ENCODE measurements at regions not wholly inside any gene's neighbourhood (a gene's known extent, or its start where the extent isn't known, plus 50 kb on each side); places are given as distances from the start of the nearest gene placed in this dataset.
"Not testable (repeated sequence)": the region's sequence is repeated elsewhere in the genome, so short reads cannot be mapped to it uniquely, and the experiment has no call there.

DNA sequence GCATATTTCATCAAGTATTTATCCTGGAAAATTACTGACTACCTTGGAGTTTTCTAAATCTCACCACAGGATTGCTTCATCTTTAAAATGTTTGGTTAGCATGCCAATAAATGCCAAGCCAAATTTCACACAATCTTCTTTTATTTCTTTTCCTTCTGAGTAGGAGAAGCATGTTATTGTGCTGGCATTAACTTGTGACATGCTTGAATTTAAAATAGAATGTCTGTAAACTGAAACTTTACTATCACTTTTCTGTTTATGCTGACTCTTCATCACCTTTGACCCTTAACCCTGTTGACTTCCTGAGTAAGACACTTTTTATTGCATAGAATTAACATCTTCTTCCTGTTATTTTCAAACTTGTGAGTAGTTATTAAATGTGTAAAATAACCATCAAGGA is 56.2 kb upstream of the LRRTM4 start:
- DNase-seq: no peak

DNA sequence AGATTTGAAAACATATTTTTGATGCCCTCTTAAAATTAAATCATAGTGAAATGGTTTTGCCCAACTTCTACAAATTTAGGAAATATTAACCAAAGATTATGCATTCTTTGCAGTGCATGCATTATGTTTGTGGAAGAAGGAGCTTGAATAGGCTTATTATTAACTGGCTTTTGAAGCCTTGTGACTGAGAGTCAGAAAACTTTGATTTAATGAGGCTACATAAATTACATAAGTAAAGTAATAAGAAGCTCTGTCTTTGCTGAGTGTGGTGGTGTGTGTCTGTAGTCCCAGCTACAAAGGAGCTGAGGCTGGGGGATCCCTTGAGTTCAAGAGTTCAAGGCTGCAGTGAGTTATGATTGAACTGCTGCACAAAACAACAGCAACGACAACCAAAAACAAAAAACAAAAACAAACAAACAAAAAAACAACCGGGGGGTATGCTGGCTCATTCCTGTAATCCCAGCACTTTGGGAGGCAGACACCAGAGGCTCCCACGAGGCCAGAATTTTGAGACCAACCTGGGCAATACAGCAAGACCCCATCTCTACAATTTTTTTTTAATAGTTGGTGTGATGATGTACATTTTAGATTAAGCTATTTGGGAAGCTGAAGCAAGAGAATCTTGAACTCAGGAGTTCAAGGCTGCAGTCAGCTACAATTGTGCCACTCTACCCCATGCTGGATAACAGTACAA is 57.0 kb upstream of the LRRTM4 start:
- no peak for DNase-seq

DNA sequence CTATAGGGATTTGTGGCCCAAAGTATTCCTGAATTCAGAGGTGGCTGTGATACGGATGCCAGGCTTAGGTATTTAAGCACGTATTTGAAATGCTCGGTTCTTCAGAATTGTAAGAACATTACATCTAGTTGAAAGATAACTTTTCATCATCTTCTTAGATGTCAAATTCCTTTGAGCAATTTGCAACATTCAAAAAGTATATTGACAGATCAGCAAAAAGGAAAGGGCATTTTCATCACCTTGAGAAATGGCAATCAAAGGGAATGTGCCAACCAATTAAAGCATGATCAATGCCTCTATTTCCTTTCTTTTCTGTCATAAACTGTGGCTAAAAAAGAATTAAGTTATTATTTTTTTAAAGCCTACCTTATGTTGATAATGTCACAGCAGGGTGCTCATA is 66.3 kb upstream of the LRRTM4 start:
- DNase-seq: no peak

DNA sequence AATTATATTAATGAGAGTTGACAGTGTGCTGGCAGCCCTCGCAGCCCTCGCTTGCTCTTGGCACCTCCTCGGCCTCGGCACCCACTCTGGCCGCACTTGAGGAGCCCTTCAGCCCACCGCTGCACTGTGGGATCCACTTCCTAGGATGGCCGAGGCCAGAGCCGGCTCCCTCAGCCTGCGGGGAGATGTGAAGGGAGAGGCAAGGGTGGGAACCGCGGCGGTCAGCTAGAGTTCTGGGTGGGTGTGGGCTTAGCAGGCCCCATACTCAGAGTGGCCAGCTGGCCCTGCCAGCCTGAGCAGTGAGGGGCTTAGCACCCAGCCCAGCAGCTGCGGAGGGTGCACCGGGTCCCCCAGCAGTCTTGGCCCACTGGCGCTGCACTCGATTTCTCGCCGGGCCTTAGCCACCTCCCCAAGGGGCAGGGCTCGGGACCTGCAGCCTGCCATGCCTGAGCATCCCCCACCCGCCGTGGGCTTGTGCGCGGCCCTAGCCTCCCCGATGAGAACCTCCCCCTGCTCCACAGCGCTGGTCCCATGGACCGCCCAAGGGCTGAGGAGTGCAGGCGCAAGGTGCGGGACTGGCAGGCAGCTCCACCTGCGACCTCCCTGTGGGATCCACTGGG is 68.2 kb upstream of the LRRTM4 start:
- DNase-seq: no peak

DNA sequence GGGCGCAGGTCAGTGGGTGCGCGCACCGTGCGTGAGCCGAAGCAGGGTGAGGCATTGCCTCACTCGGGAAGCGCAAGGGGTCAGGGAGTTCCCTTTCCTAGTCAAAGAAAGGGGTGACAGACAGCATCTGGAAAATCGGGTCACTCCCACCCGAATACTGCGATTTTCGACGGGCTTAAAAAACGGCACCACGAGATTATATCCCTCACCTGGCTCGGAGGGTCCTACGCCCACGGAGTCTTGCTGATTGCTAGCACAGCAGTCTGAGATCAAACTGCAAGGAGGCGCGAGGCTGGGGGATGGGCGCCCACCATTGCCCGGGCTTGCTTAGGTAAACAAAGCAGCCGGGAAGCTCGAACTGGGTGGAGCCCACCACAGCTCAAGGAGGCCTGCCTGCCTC is 70.8 kb upstream of the LRRTM4 start:
- not testable (repeated sequence) for DNase-seq

DNA sequence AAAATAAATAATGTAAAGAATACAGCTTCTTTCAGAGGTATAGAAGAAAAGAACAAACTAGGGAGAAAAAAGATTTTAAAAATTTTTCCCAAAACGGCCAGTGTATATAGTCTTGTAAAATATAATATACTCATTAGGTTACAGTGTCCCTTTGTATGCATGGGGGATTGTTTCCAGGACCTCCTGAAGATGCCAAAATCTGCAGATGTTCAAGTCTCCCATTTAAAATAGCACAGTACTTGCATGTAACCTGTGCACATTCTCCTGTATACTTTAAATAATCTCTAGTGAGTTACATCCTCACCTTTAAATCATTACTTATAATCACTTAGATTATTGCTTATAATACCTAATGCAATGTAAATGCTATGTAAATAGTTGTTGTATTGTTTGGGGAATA is 80.6 kb upstream of the LRRTM4 start:
- no peak for DNase-seq

DNA sequence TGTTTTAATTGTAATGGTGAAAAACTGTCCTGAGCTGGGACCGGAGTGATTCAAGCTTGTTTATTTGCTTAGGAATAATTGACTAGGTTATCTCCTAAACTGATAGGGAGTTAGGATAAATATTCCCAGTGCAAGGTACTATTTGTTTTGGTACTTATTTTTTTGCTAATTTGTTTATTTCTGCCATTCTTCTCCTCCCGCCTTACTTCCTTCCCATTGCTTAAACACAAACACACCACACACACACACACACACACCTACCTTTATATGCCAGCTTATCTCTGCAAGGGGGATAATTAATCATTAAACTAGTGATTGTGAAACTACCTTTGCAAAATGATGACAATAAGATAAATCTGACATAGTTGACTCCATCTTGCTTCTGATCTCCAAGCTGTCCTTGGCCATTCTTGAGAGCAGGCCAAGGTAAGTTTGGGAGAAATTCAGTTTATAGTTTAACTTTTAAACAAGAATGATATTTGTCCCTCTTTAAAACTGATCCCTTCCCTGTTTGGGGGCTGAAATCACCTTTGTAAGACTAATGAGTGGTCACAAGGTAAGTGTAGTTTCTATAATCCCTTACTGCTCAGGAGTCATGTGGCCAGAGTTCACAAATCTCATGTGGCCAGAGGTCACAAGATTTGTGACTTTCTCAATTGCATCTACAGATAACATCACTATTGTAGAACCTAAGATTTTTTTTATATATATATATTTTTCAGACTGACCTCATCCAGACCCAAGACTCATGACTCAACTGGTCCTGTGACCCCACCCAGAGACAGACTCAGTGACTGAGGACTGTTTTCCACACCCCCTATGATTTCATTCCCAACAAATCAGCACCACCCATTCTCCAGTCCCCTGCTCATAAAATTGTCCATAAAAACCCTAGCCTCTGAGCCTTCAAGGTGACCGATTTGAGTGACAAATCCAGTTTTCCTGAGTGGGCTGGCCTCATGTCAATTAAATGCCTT is 83.1 kb upstream of the LRRTM4 start:
- DNase-seq: no peak

DNA sequence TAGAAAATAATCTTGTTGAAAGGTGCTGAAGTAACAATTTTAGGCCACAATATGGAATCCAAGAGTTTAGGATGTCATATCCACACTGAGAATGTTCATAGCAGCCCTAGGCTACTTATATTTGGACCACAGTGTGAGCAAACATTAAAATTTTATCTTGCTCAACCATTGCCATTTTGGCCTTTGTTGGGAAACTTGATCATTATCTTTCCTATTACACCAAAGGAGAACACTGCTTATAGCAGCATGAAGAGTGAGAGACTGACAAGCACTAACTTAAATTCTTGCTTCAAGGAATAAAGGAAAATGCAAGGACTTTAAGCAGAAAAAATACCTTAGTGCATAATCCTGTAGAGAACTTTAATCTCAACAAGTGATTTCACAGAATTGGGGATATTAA is 86.3 kb upstream of the LRRTM4 start:
- no peak for DNase-seq

DNA sequence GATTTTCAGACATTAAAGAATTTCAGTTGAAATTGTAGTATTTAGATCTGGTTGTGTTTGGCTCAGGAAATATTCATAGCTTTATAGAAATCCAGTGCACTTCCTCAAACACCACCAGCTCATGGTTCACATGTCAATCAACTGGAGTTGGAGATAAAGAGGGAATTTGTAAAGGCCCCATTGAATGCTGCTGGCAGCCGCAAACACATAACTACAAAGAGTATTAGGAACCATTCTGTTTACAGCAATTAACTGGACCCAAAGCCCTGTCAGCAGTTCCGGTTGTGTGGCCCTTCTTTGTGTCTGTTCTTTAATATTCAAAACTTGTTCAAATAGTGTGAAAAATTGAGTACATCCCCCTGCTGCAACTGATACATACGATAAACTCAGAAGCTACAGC is 107.4 kb upstream of the LRRTM4 start:
- no peak for DNase-seq

DNA sequence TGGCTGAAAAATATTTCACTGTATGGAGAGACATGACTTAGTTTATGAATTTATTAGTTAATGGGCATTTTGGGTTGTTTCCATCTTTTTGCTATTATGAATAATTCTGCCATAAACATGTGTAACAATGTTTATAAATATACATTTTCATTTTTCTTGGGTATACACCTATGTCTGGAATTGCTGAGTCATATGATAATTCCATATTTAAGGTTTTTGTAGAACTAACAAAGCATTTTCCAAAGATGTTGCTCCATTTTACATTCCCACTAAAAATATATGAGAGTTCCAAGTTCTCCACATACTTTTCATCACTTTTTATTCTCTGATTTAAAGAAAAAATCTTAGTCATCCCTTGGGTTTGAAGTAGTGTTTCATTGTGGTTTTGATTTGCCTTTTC is 108.8 kb upstream of the LRRTM4 start:
- no peak for DNase-seq

DNA sequence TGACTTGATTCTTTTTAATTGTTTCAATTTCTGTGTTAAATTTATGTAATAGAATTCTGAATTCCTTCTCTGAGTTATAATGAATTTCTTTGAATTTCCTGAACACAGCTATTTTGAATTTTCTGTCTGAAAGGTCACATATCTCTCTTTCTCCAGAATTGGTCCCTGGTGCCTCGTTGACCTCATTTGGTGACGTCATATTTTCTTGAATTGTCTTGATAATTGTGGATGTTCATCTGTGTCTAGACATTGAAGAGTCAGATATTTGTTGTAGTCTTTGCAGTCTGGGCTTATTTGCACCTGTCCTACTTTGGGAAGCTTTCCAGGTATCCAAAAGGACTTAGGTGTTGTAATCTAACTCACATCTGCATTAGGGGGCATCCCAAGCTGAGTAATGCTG is 111.4 kb upstream of the LRRTM4 start:
- DNase-seq: no peak

DNA sequence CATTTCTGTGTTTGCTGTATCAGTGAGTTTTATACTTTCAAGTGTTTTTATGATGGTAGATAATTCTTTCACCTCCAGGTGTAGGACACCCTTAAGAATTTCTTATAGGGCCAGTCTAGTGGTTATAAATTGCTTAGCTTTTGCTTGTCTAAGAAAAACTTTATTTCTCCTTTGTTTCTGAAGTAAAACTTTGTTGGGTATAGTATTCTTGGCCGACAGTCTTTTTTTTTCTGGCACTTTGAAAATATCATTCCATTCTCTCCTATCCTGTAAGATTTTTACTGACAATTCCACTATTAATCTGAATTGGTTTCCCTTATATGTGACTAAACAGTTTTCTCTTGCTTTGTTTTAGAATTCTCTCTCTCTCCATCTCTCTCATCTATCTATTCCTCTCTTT is 118.7 kb upstream of the LRRTM4 start:
- no peak for DNase-seq

DNA sequence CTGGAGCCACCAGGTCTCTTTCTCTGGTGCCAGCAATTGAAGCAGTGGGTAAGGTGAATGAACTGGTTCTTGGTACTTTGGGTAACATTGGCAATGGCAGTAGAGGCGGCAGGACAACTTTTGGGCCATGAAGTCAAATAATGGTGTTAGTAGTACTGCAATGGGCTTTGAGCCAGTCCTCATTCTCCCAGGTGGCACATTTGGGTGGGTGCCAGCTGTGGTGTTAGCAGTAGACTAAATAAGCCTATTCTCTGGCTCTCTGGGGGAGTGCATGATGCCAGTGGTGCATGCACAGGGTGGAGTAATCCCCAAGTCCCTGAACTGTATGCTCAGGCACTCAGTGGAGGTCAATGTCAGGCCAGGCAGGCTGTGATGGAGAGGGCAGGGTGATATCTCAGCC is 120.2 kb upstream of the LRRTM4 start:
- no peak for DNase-seq

DNA sequence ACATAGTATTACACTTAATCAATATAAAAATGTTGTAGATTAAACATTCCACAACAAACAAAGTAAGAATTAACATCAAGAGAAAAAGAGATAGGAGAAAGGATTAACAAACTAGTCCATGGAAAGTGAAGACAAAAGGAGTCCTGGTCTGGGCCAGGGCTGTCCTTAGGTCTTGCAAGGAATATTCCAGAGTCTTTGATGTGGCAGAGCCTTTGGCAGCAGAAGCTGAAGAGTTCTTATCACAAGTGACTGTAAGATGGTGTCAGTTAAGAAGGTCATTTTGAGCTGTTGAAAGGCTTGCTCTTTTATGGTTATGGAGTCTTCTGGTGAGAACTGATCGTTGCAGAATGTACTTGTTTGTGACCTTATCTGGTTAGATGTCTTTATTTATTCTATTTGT is 127.7 kb upstream of the LRRTM4 start:
- DNase-seq: no peak

DNA sequence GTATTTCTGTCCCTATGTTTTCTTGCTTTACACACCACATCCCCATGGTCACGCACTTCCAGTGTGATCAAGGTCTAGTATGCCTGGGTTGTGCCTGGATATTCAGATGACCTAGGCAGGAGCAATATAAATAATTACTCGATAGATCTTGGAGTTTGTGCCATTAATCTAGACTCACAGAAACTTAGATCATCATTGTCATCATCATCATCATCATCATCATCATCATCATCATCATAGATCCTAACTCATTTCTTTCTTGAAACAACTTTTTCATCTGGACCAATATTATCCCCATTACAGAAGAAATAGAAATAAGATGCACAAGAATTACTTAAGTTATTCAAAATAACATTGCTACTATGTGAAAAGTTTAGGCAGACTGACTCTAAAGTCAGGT is 130.3 kb upstream of the LRRTM4 start:
- DNase-seq: no peak

DNA sequence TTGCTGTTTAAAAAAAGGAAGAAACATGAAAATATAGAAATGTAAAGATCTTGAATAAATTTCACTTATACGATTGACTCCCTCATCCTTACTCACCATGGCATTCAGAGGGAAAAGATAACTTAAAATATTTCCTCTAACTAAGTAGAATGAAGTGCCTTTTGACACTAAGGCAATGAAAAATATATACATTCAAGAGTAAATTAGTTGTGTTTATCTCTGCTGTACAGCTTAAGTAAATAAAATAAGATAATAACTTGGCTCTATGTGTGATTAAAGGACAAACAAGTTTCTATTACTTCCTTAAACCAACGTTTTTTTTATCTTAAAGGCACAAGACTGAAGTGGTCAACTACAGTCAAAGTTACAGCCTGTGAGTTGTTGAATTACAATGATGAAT is 142.3 kb upstream of the LRRTM4 start:
- no peak for DNase-seq

DNA sequence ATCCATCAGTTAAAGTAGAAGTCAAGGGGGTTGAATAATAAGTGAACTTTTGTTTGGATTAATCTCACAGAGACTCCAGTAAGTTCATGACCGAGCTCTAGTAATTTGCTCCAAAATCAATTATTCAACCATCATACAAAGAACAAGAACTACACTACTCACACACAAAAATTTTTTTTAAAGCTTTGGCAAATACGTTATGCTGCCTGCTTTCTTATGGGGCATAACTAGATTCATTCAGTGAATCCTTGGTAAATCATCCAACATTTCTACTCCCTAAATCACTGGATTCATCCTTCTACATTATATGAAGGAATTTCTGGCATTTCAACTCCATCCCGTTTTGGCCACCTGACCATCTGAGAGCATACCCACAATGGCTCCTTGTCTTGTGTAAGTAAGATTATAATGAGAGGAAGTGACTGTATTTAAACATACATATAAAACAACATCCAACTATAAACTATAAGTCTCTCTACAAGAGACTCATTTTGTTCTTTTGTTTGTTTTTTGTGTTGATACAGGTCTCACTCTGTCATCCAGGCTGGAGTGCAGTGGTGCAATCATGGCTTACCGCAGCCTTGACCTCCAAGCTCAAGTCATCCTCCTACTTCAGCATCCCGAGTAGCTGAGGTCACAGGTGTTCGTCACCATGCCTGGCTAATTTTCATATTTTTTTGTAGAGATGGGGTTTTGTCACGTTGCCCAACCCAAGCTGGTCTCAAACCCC is 144.2 kb upstream of the LRRTM4 start:
- no peak for DNase-seq

DNA sequence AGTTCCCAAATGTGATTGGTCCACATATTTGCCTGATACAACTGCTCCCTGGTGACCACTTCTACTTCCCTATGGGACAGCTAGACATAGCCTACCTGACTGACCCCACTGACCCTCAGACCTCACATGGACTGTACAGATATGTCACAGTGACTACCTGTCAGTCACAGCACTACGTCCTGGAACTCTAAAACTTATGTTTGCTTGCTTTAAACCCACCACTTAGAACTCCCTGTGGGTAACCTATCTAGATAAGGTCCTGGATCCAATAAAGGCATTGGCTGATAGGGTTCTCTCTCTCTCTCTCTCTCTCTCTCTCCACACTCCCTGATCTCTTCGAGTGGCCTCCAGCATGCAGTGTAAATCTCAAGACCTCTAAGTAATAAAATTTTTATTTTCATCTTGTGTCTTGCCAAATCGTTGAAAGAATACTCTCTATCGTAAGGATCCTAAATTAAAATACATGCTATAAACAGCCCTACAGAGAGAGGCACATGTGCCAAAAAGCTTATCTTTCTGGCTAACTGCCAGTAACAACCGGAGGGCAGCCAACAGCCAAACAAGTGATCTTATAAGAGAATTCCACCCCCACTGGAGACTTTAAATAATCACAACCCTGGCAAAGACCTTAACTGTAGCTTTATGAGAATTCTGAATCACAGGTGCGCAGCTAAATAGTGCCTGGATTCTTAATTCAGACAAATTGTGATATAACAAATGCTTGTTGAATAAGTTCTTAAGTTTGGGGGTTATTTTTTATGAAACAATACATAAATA is 162.6 kb upstream of the LRRTM4 start:
- DNase-seq: not testable (repeated sequence)

DNA sequence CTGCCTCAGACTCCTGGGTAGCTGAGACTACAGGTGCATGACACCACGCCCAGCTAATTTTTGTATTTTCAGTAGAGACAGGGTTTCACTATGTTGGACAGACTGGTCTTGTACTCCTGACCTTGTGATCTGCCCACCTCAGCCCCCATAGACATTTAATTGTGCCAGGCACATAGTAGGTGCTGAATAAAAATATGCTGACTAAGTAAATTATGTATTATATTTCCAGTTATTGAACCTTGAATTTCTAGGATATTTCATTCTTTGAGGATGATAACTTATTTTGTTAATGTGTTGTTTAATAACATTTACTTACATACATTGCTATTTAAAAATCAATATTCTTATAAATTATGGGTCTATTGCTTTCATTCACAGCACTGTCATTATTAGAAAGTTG is 190.4 kb upstream of the LRRTM4 start:
- DNase-seq: no peak

DNA sequence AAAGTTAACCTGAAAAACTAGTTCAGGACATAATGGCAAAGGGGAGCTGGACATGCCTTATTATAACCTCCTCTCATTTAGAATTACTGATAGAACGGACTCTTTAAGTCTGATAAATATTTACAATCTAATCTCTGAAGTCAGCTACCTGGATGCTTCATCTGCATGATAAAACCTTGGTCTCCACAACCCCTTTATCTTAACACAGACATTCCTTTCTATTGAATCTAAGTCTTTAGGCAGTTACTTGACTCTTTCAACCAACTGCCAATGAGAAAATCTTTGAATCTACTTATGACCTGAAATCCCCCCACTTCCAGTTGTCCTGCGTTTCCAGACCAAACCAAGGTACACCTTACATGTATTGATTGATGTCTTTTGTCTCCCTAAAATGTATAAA is 191.2 kb upstream of the LRRTM4 start:
- DNase-seq: no peak

DNA sequence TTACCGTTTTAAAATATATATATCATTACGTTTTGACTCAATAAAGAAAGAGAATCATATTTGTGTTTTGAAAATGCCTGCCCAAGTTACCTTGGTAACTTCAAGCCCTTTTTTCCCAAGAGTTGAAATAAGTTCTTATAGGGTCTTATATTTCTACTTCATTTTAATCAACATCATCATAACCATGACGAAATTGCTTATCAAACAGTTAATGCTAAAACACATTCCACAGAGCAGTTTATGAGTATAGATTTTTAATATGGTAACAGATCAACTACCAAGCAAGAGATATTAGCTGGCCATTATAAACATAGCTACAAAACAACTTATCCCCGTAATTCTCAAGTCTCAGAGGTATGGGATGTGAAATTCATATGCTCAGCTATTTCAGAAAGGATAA is 197.9 kb upstream of the LRRTM4 start:
- no peak for DNase-seq

DNA sequence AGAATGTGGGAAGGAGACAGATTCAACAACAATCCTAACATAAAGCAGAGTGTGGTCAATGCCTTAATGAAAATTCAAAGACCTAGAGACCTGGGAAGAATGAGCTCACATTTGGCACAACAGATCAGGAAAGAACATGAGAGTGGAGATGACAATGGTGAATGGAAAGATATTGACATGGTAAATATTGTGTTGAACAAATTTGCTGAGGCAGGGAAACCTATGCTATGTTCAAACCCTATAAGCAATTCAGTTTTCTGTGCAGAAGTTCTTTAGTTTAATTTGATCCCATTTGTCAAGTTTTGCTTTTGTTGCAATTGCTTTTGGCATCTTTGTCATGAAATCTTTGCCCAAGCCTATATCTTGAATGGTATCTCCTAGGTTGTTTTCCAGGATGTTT is 199.4 kb upstream of the LRRTM4 start:
- DNase-seq: no peak
